GM12864 (cell line): ENCODE measurements at regions not wholly inside any gene's neighbourhood (a gene's known extent, or its start where the extent isn't known, plus 50 kb on each side); places are given as distances from the start of the nearest gene placed in this dataset.

ENCODE experiments used
- DNase-seq: peaks from one replicate; pipeline ENCODE4 v3.0.0-alpha.2; 2011; ENCODE audit warnings: low read depth
- H3K4me3 ChIP-seq: 2 replicates; pipeline ENCODE4 v1.5.1; 2011; ENCODE audit warnings: mild to moderate bottlenecking, low read depth, low read length, control low read depth
- CTCF ChIP-seq: IDR thresholded peaks from 2 replicates; pipeline ENCODE4 v1.5.1; 2011; ENCODE audit warnings: low read depth, mild to moderate bottlenecking, moderate library complexity, low read length, control low read depth, inconsistent platforms; ENCODE audit errors: missing control alignments

- DNase-seq: no peak
- no peak for TF ChIP-seq CTCF
- H3K4me3 ChIP-seq: no peak overlapping the region
Observed at GRCh38 chr10:83995738-83996331, 143.5 kb upstream of the GHITM start.

- H3K4me3 ChIP-seq: no peak overlapping the region
- DNase-seq: no peak
- no peak for TF ChIP-seq CTCF
Observed at GRCh38 chr10:84004221-84004620, 135.1 kb upstream of the GHITM start.

- no peak for TF ChIP-seq CTCF
- H3K4me3 ChIP-seq: no peak overlapping the region
- DNase-seq: no peak
Observed at GRCh38 chr10:84005403-84005802, 133.9 kb upstream of the GHITM start.

GRCh38 chr10:84007482-84007881 lies 131.8 kb upstream of the GHITM start:
- no peak for DNase-seq
- H3K4me3 ChIP-seq: no peak overlapping the region
- no peak for TF ChIP-seq CTCF

- H3K4me3 ChIP-seq: no peak overlapping the region
- peak; percentile 84 for TF ChIP-seq CTCF
- no peak for DNase-seq
Observed at GRCh38 chr10:84008878-84009277, 130.4 kb upstream of the GHITM start.

GRCh38 chr10:84012431-84012830 lies 126.9 kb upstream of the GHITM start:
- no peak overlapping the region for H3K4me3 ChIP-seq
- no peak for DNase-seq
- TF ChIP-seq CTCF: no peak

- DNase-seq: peak; percentile 30
- no peak for TF ChIP-seq CTCF
- no peak overlapping the region for H3K4me3 ChIP-seq
Observed at GRCh38 chr10:84012831-84013458, 126.4 kb upstream of the GHITM start.
